Ureter (tissue), 1 donor: ENCODE measurements at regions not wholly inside any gene's neighbourhood (a gene's known extent, or its start where the extent isn't known, plus 50 kb on each side); places are given as distances from the start of the nearest gene placed in this dataset.

Source experiments
- DNase-seq: peaks from one replicate; pipeline ENCODE4 v3.0.0-alpha.2; 2020; ENCODE audit warnings: low spot score
- donor health status: DM: yes; HTN: yes; CAD: no.

DNA sequence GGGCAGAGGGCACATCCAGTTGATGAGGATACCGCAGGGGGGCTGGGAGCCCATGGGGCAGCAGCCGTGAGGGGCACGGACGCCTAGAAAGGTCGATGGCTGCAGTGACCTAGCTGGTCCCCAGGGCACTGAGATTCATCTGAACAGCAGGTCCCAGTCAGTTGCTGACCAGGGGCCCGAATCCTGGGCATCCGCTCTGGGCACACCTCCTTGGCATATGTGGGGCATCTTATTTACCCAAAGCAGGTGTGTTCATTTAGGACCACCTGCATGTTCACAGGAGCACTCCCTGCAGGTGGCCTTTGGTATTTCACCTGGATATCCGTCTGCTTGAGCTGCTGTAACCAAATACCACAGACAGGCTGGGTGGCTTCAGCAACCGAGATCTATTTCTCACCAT lies 72.0 kb upstream of the ODC1 start:
- DNase-seq = no peak

DNA sequence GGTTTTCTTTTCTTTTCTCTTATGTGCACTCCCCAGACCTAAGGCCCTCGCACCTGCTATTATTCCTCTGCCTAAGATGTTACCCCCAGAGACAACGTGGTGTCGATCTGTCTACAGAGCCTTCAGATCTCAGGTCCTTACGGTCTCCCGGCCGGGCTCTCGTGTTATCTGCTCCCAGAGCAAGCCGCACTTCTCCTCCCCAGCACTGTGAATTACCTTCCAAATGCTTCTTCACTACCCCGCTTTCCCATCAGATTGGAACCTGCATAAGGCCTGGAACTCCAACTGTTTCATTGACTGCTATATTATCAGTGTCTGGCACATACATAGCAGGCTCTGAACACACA lies 71.2 kb upstream of the ODC1 start:
- DNase-seq = no peak

DNA sequence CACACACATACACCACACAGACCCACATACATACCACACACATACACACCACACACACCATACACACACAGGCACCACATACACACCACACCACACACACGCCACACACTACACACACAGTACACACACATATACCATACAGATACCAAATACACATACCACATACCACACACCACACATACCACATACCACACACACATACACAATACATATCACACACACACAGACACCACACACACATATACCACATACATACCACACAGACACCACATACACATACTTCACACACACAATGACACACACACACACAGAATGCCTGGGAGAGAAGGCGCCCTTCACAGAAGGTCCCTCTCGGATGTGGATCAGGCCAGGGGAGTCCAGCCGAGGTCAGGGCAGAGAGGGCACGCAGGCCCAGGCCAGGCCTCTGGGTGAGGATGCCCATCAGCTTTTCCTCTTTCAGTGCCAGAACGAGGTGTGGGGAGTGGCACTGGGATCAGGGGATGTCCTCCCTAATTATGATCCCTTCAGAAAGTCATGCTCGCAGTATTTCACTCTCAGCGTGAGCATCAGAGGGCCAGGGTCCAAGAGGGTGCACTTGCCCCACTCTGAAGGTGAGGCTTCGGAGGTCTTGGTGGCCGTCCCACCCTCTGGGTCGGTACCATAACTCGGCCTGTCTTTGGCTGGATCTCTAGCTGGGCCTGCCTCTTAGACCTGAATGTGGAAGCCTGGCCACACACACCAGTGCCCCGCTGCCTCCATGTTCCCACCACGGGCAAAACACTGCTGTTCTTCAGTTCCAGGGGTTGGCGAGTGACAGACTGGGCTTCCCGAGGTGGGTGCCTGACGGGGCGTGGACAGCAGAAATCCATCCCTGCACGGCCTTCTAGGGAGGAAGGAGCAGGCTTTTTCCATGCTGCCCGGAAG lies 70.6 kb upstream of the ODC1 start:
- DNase-seq = no peak

DNA sequence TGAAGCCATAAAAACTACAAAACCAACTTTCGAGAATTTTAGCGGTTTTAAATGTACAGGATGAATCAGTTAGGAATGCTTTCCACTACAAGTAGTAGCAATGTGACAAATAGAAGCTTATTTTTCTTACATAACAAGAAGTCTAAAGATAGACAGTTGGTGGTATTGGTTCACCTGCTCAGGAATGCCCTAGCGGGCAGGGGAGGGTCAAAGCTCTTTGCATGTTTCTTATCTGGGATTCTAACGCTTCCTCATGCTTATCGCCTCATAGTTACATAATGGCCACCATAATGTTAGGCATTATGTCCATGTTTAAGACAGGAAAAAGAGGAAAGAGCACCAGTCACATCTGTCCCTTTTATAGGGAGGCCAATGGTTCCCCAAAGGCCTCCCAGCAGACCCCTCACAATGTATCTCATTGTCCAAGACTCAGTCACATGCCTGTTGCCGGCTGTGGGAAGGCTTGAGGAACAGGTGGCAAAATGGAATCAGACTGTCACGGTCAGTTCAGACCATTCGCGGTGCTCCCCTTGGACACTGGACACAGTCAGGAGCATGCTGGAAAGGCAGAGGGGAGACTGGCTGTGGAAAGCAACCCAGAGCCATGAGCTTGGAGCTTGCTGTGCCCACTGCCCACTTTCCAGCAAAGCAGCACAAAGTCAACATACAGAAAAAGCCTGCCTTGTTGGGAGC lies 69.4 kb upstream of the ODC1 start:
- DNase-seq = no peak

DNA sequence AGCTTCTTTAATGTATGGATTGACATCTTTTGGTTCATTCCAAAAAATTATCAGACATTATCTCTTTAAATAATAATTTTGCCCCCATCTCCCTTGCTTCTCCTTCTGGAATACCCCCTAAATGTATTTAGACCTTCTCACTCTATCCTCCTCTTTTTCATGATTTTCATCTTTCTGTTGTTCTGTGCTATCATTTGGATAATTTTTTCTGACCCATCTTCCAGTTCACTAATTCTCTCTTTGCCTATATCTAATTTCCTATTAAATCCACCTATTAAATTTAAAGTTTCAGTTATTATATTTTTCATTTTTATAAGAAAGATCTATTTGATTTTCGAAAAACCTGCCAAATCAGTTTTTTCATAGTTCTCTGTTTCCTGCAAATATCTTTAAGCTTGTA lies 67.8 kb upstream of the ODC1 start:
- no peak for DNase-seq

DNA sequence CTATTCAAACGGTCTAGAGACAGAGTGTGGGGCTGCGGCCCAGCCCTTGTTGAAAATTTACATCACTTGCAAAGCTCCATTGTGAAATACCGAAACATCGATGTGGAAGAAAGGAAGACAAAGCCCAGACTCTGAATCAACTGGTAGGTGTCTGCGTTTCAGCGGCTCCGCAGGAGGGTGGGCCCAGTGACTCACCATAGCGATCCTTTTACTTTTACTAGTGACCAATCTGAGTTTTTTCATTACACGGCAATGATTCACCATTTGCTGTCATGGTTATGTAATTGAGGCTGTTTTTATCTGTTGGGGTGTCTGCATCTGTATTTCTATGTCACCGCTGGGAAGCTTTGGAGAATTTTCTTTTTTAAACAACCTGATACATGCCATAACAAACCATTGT lies 66.6 kb upstream of the ODC1 start:
- no peak for DNase-seq

DNA sequence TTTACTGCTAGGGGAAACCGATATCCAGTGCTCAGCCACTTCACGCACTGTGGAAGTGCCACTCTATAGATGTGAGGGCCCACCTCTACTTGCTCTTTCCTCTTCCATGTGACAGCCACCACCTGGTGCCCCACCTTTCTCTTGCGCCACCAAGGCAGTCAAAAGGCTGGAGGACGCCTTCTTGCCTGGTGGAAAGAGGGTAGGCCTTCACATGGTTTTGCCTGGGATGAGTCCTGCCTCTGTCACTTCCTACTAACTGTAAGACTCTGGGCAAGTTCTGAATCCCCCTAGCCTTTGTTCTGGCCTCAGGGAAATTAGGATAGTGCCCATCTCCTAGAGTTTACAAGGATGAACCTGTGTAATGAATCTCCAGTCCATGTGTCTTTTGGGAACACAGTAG lies 66.1 kb upstream of the ODC1 start:
- DNase-seq = peak; percentile 35

DNA sequence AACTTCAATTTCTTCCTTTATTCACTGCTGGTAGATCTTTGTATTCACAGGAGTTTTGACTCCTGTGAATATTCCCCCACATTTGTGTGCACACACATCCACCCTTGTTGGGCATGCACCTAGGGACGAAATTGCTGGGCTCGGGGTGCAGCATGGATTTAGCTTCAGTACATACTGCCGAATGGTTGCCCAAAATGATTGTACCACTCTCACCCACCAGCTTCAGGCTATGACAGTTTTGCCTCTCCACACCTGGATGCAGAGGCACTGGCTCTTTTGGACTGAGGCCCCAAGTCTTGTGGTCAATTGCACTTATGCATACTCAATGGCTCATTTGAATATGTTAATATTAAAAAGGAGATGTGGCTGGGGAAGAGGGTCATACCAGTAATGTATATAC lies 65.1 kb upstream of the ODC1 start:
- DNase-seq = no peak

DNA sequence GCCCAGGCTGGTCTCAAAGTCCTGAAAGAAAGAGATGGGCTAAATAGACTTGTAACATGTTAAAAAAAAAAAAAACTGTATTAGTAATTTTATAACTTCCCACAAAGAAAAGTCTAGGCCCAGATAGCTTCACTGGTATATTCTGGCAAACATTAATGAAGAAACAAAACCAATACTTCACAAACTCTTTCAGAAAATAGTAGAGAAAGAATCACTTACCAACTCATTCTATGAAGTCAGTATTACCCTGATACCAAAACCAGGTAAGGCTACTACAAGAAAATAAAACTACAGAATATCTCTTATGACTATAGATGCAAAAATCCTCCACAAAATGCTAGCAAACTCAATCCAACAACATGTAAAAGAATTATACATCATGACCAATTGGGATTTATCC lies 59.9 kb upstream of the ODC1 start:
- no peak for DNase-seq

DNA sequence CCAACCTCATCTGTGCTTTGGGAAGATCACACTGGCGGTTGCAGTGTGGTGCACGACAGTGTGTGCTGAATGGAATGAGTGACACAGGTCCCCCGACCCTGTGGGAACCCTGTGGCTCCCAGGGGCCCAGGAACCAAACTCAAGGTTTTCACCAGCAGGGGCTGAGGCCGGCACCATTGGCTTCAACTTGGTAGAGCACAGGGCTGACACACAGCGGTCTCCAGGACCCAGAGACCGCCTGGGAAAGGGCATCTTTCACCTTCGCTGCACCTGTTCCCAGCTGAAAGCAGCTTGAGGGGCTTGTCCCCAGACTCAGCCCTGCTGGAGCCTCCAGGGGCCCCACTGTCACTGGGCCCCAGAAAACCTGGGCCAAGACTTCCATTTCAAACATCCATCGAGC lies 59.0 kb upstream of the ODC1 start:
- DNase-seq = peak; percentile 31

DNA sequence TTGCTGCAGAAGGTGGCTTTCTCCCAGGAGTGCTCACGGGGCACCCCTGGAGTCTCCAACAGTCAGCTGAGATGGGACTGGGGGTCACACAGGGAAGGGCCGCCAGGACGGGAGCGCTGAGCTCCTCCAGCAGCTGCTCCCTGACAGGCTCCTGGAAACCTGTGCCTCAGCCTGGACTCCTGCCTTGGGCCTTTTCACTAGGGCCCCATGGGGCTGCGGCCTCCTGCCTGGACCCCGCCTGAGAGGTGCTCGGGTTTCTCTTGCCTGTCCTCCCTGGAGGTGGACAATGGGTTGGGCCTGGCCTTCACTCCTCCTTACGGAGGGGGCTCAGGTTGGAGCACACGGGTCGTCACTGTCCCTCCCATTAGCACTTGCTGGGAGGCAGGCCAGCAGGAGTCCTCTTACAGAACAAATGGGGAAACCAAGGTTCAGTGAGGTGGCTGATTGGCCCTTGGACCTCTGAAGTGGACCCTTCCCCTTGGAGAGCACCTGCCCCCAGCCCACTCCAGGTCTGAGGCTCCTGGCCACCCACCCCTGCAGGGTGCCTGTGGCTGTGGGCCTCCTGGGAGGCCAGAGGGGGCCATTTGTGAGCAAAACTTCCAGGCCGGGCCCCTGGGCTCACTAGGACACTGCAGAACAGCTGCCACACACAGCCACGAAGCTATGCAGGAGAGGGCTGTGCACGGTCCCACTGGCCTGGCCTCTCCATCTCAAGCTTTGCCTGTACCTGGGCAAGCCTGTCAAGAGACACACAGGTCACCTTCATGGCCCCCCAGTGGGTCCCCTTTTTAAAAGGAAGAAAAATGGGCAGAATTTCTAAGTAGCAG lies 57.1 kb upstream of the ODC1 start:
- DNase-seq = peak; percentile 27

DNA sequence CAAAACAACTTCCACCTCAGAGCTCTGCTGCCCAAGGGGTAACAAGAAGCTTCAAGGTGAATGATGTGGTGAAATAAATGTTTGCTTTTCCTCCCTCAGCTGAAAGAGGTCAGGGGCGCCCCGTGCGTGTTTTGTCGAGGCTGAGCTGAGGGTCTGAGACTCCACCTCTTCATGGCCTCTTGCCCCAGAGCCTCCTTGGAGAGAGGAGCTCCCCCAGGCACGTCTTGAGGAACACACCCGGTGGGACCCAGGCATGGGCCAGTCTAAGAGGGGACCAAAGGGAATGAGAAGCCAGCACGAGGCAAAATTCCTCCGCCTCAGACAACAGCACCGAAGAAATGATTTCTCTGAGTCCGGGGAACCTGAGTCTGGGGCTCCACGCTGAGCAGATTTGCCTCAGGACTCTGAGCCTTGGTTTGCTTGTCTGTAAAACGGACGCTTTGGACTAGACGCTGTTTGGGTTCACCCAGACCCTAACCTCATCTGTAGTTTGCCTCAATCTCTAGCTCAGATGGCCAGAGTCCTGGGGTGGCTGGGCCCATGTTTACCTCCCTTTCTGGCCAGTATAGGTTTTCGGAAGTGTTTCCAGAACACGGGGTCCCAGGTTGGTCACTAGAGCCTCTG lies 56.4 kb upstream of the ODC1 start:
- DNase-seq = peak; percentile 29

DNA sequence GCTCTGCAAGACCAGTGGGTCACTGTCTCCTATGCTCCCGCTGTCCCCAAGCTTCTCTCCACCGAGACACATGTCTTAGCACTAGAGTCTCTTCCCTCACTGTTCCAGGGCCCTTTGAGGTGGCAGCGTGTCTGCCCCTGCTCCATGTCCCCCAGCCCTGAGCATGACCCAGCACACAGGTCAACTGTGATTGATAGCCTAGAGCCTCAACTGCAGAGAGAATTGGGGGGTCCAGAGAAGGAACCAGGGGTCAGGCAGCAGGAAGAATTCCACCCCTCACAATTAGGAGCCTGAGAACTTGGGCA lies 54.6 kb upstream of the ODC1 start:
- DNase-seq = no peak

DNA sequence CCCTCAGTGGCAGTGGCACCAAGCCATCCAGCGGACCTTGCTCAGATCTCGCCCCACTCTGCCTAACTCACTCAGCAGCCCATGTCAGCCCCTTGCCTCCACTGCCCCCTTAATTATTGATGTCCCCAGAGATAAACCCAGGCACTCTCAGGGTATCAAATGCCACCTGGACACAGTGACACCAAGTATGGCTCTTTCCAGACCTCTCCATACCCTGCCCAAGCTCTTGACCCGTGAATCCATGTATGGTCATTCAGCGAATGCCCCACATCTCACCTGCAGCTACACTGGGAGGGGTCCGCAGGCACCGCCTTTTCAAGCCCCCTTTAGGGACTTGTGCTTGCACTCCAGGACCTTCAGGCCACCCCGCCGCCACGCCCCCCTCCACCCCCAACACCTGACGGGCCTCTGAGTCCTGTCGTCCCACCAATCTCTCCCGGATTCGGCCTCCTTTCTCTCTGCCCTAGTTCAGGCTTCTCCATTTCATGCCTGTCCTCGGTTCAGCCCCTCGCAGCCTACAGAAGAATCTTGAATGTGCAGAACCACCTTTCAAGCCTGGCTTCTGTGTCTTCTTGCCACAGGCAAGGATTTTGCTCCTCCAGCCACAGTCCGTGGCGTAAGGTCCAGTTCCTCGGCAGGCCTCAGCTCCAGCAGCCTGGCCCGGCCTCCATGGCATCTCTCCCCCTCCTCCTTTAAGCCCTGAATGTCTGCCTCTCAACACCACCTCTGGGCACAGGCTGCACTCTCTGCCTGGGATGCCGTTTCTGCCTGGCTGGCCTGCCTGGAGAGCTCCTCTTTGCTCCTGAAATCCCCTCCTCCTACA lies 54.1 kb upstream of the ODC1 start:
- peak; percentile 36 for DNase-seq

DNA sequence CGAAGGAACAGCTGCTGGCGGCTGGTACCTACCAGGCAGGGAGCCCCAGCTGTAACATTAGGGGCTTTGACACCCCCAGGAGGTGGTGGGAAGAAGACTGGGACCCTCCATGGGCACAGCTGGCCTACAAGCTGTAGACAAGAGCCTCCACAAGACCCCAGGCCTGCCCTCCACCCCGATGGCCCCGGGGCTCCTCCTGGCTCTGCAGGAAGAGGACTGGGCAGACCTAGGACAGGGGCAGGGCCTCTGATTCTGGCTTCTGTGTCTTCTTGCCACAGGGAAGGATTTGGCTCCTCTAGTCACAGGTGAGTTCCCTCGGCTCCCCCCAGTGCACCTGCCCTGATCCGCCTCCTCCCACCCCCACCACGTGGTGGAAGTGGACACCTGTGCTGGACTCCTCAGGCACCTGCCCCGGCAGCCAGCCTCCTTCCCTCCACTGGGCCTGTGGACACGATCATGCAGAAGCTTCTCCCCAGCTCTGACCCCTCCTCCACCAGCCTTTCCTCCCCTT lies 53.4 kb upstream of the ODC1 start:
- DNase-seq = peak; percentile 40

DNA sequence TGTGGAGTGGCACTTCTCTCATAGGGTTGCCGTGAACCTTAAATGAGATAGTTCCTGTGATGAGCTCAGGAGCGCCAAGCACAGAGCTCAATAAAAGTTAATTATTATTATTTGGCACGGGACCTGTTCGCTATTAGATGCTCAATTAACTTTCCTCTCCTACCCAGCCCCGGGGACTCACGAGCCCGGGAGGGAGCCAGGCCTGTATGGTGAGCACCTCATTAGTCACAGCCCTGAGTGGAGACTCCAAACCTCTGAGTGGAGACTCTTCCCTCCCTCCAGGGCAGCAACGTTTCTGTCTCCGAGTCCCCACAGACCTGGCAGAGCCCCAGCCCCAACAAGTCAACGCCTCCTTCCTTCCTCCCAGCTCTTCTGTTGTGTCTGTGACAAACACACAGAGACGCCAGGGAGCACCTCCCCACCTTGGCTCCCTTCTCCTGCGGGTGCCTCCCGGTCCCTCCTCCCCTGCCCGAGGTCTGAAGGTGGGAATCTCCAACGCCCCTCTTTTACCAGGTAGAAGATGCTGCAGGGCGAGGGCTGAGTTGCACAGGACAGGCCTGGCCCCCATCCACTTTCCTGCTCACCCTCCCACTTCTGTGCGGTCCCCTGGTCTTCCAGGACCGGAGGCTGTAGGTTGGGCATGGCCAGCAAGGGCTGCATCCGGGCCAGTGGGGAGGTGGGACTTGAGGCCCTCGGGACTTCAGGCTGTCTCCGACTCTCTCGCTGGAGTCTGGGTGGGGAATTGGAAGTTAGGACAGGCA lies 52.7 kb upstream of the ODC1 start:
- DNase-seq = peak; percentile 39

DNA sequence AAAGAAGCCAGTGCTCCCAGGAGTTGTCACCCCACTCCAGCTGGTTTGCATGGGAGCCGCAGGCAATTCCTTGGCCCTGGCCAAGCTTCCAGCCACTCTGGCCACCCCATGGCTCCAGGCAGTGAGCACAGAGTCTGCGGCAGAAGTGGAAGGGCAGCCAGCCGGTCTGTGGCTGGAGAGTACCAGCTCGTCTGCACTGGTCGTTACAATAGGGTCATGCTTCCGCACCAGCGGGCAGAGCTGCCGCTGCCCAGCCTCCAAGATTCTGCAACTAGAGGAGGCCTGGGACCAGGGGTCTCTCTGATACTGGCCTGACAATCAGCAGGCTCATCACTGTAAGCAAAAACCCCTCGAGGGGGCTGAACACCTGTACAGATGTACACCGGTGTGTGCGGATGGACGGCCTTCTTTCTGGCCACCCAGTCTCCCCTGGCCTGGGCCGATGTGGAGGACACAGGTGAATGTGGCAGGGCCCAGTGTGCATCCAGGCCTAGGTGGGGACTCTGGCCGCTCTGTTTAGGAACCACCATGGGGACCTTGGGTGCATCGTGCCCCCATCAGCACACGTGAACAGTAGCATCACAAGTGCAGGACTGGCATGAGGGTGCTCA lies 51.9 kb upstream of the ODC1 start:
- peak; percentile 26 for DNase-seq

DNA sequence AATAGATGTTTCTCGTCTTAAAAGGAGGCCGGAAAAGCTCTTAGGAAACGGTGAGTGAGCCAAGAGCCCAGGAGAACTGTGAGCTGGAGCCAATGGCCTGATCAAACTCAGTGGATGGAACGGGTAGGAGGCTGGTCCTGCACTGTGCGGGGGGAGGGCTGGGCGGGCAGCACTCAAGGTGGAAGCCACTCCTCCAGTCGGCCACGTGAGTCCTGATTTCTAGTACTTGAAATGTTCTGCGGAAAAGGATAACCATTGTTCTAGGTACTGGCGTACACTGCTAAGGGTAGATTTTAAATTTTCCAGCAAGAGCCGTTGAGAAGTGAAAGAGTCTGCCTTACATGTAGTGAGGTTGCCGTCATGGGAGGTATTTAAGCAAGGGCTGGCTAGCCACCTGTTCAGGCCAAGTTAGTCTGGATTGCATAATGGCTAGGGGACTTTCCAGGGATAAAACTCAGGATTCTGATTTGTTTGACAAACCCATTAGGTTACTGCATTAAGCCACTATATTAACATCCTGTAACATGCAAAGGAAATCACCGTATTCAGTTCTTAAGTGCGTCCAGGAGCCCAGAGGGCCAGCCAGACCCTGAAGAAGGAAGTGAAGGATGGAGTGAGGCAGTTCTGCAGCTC lies 51.3 kb upstream of the ODC1 start:
- DNase-seq = no peak

DNA sequence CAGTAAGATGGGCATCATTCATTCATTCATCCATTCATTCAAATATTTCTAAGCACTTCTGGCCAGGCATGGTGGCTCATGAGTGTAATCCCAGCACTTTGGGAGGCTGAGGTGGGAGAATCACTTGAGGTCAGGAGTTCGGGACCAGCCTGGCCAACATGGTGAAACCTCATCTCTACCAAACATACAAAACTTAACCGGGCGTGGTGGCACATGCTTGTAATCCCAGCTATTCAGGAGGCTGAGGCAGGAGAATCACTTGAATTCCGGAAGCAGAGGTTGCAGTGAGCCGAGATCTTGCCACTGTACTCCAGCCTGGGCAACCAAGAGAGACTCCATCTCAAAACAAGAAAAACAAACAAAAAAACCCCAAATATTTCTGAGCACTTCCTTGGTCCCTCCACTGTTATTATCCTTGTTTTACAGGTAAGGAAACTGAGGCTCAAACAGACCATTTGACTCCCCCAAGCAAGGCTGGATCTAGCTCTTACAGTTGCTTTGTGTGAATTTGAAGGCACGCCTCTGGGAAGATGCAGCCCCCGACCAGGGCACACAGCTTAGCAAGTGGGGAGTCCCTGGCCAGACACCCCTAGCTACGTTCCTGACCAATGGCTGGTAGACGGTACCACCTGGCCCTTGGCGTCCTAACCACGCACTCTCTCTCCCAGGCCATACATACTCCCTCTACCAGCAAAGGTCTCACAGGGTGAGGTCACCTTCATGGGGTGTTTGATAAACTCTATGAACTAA lies 50.6 kb upstream of the ODC1 start:
- peak; percentile 28 for DNase-seq
